ENCODE measurements at regions not wholly inside any gene's neighbourhood (a gene's known extent, or its start where the extent isn't known, plus 50 kb on each side); places are given as distances from the start of the nearest gene placed in this dataset.

GRCh38 chr14:83101846-83102245 is 1568.2 kb upstream of the SEL1L start:
- Histone ChIP-seq H3K27me3 (ENCODE audit: insufficient read depth, poor library complexity, severe bottlenecking) (no peaks in the 10 kb centered on the region), H3K27ac (replicated peaks) (no peak overlapping the region), H3K4me3 (replicated peaks; ENCODE audit: insufficient read depth, low read length) (no peak overlapping the region)
- TF ChIP-seq CTCF (IDR thresholded peaks at IDR 0.05; ENCODE audit: insufficient read depth, low read length): no peak
- TF ChIP-seq GABPA (IDR thresholded peaks at IDR 0.05; ENCODE audit: low read depth): no peak
- no peak for TF ChIP-seq REST (IDR thresholded peaks at IDR 0.05; ENCODE audit: insufficient replicate concordance, low read depth)
- no peak for TF ChIP-seq SPI1 (IDR thresholded peaks at IDR 0.05; ENCODE audit: borderline replicate concordance, low read depth)
- TF ChIP-seq POLR2AphosphoS5 (IDR thresholded peaks at IDR 0.05; ENCODE audit: low read depth): no peak
- DNase-seq (ENCODE audit: low read depth in 1 of 2, low spot score in 1 of 2): no peak

- no peak for DNase-seq (ENCODE audit: low read depth in 1 of 2, low spot score in 1 of 2)
- H3K27ac ChIP-seq (replicated peaks): no peak overlapping the region
- H3K4me3 ChIP-seq (replicated peaks; ENCODE audit: insufficient read depth, low read length): no peak overlapping the region
- H3K27me3 ChIP-seq (ENCODE audit: insufficient read depth, poor library complexity, severe bottlenecking): no peaks in the 10 kb centered on the region
- TF ChIP-seq REST (IDR thresholded peaks at IDR 0.05; ENCODE audit: insufficient replicate concordance, low read depth) (no peak), GABPA (IDR thresholded peaks at IDR 0.05; ENCODE audit: low read depth) (no peak), SPI1 (IDR thresholded peaks at IDR 0.05; ENCODE audit: borderline replicate concordance, low read depth) (no peak), POLR2AphosphoS5 (IDR thresholded peaks at IDR 0.05; ENCODE audit: low read depth) (no peak), CTCF (IDR thresholded peaks at IDR 0.05; ENCODE audit: insufficient read depth, low read length) (no peak)
Observed at GRCh38 chr14:83118029-83118428, 1584.4 kb upstream of the SEL1L start.

GRCh38 chr14:83120187-83120586 is 1586.5 kb upstream of the SEL1L start:
- TF ChIP-seq CTCF (IDR thresholded peaks at IDR 0.05; ENCODE audit: insufficient read depth, low read length) (no peak), SPI1 (IDR thresholded peaks at IDR 0.05; ENCODE audit: borderline replicate concordance, low read depth) (no peak), REST (IDR thresholded peaks at IDR 0.05; ENCODE audit: insufficient replicate concordance, low read depth) (no peak), POLR2AphosphoS5 (IDR thresholded peaks at IDR 0.05; ENCODE audit: low read depth) (no peak), GABPA (IDR thresholded peaks at IDR 0.05; ENCODE audit: low read depth) (no peak)
- H3K27ac ChIP-seq (replicated peaks): no peak overlapping the region
- no peak overlapping the region for H3K4me3 ChIP-seq (replicated peaks; ENCODE audit: insufficient read depth, low read length)
- no peaks in the 10 kb centered on the region for H3K27me3 ChIP-seq (ENCODE audit: insufficient read depth, poor library complexity, severe bottlenecking)
- DNase-seq (ENCODE audit: low read depth in 1 of 2, low spot score in 1 of 2): no peak
